ENCODE measurements at regions not wholly inside any gene's neighbourhood (a gene's known extent, or its start where the extent isn't known, plus 50 kb on each side); places are given as distances from the start of the nearest gene placed in this dataset.

GRCh38 chr10:2097937-2098336 is 360.6 kb upstream of the ADARB2 start:
- TF ChIP-seq EP300 (IDR thresholded peaks at IDR 0.05) (no peak), CTCF (IDR thresholded peaks at IDR 0.05) (no peak)

Measured in suprapubic skin (tissue), 3 donors.